ENCODE measurements at regions not wholly inside any gene's neighbourhood (a gene's known extent, or its start where the extent isn't known, plus 50 kb on each side); places are given as distances from the start of the nearest gene placed in this dataset.

- Histone ChIP-seq H3K36me3 (ENCODE audit: control insufficient read depth, insufficient read depth, low read length) (no peaks in the 10 kb centered on the region), H3K4me1 (ENCODE audit: control insufficient read depth, extremely low read depth, insufficient read depth, low read length) (peaks cover 4% of the 10 kb centered on the region), H3K27me3 (ENCODE audit: control insufficient read depth, insufficient read depth, low read length) (no peaks in the 10 kb centered on the region), H3K9me3 (ENCODE audit: control insufficient read depth, insufficient read depth, low read depth, low read length) (no peaks in the 10 kb centered on the region), H3K4me2 (ENCODE audit: extremely low read depth, insufficient read depth, low read length) (no peak overlapping the region), H3K27ac (ENCODE audit: insufficient read depth, low read length) (no peak overlapping the region), H3K9ac (ENCODE audit: insufficient read depth, low read length) (no peak overlapping the region), H3K4me3 (replicated peaks in 1 of 4; ENCODE audit: control extremely low read depth in 1 of 4, insufficient read depth in 1 of 4, low read depth in 3 of 4, low read length in 4 of 4) (no peak overlapping the region), H2AFZ (ENCODE audit: low read length) (no peak overlapping the region), H4K20me1 (ENCODE audit: control insufficient read depth, extremely low read depth, insufficient read depth, low read length) (no peaks in the 10 kb centered on the region), H3K79me2 (ENCODE audit: control insufficient read depth, insufficient read depth, low read length) (no peaks in the 10 kb centered on the region)
- DNase-seq (ENCODE audit: low read depth in 2 of 2) = no peak
- TF ChIP-seq EZH2 (IDR thresholded peaks at IDR 0.05; ENCODE audit: low read length, missing control alignments) (no peak), CTCF (conservative IDR thresholded peaks at IDR 0.05 in 1 of 2, IDR thresholded peaks at IDR 0.05 in 1 of 2; ENCODE audit: low read depth in 1 of 2, low read length in 2 of 2) (no peak)
Observed at GRCh38 chr20:19821606-19822005, 63.5 kb downstream of the RIN2 start.

GRCh38 chr20:19823216-19823615 lies 65.2 kb downstream of the RIN2 start:
- Histone ChIP-seq H3K4me1 (ENCODE audit: control insufficient read depth, extremely low read depth, insufficient read depth, low read length) (no peaks in the 10 kb centered on the region), H3K27me3 (ENCODE audit: control insufficient read depth, insufficient read depth, low read length) (no peaks in the 10 kb centered on the region), H3K4me2 (ENCODE audit: extremely low read depth, insufficient read depth, low read length) (no peak overlapping the region), H3K9me3 (ENCODE audit: control insufficient read depth, insufficient read depth, low read depth, low read length) (no peaks in the 10 kb centered on the region), H3K79me2 (ENCODE audit: control insufficient read depth, insufficient read depth, low read length) (no peaks in the 10 kb centered on the region), H3K36me3 (ENCODE audit: control insufficient read depth, insufficient read depth, low read length) (no peaks in the 10 kb centered on the region), H4K20me1 (ENCODE audit: control insufficient read depth, extremely low read depth, insufficient read depth, low read length) (no peaks in the 10 kb centered on the region), H3K27ac (ENCODE audit: insufficient read depth, low read length) (no peak overlapping the region), H2AFZ (ENCODE audit: low read length) (no peak overlapping the region), H3K4me3 (replicated peaks in 1 of 4; ENCODE audit: control extremely low read depth in 1 of 4, insufficient read depth in 1 of 4, low read depth in 3 of 4, low read length in 4 of 4) (no peak overlapping the region), H3K9ac (ENCODE audit: insufficient read depth, low read length) (no peak overlapping the region)
- peak; percentile 22 to 28 for DNase-seq (ENCODE audit: low read depth in 2 of 2)
- TF ChIP-seq CTCF (conservative IDR thresholded peaks at IDR 0.05 in 1 of 2, IDR thresholded peaks at IDR 0.05 in 1 of 2; ENCODE audit: low read depth in 1 of 2, low read length in 2 of 2) = no peak
- TF ChIP-seq EZH2 (IDR thresholded peaks at IDR 0.05; ENCODE audit: low read length, missing control alignments) = no peak

- TF ChIP-seq EZH2 (IDR thresholded peaks at IDR 0.05; ENCODE audit: low read length, missing control alignments) = no peak
- no peak for TF ChIP-seq CTCF (conservative IDR thresholded peaks at IDR 0.05 in 1 of 2, IDR thresholded peaks at IDR 0.05 in 1 of 2; ENCODE audit: low read depth in 1 of 2, low read length in 2 of 2)
- no peak for DNase-seq (ENCODE audit: low read depth in 2 of 2)
- Histone ChIP-seq H4K20me1 (ENCODE audit: control insufficient read depth, extremely low read depth, insufficient read depth, low read length) (no peaks in the 10 kb centered on the region), H3K79me2 (ENCODE audit: control insufficient read depth, insufficient read depth, low read length) (no peaks in the 10 kb centered on the region), H3K9ac (ENCODE audit: insufficient read depth, low read length) (no peak overlapping the region), H2AFZ (ENCODE audit: low read length) (no peak overlapping the region), H3K36me3 (ENCODE audit: control insufficient read depth, insufficient read depth, low read length) (no peaks in the 10 kb centered on the region), H3K4me1 (ENCODE audit: control insufficient read depth, extremely low read depth, insufficient read depth, low read length) (no peaks in the 10 kb centered on the region), H3K27me3 (ENCODE audit: control insufficient read depth, insufficient read depth, low read length) (no peaks in the 10 kb centered on the region), H3K27ac (ENCODE audit: insufficient read depth, low read length) (no peak overlapping the region), H3K4me3 (replicated peaks in 1 of 4; ENCODE audit: control extremely low read depth in 1 of 4, insufficient read depth in 1 of 4, low read depth in 3 of 4, low read length in 4 of 4) (no peak overlapping the region), H3K4me2 (ENCODE audit: extremely low read depth, insufficient read depth, low read length) (no peak overlapping the region), H3K9me3 (ENCODE audit: control insufficient read depth, insufficient read depth, low read depth, low read length) (no peaks in the 10 kb centered on the region)
Observed at GRCh38 chr20:19823971-19824370, 65.9 kb downstream of the RIN2 start.
